GM21381 (cell line): ENCODE measurements at regions not wholly inside any gene's neighbourhood (a gene's known extent, or its start where the extent isn't known, plus 50 kb on each side); places are given as distances from the start of the nearest gene placed in this dataset.
"Not testable (repeated sequence)": the region's sequence is repeated elsewhere in the genome, so short reads cannot be mapped to it uniquely, and the experiment has no call there.

Experiments
- ATAC-seq: cut with Tn5 transposase; IDR thresholded peaks from one replicate; pipeline ENCODE4 v1.9.1; 2021; ENCODE audit warnings: mild to moderate bottlenecking, moderate library complexity; ENCODE audit not compliant: unreplicated experiment

DNA sequence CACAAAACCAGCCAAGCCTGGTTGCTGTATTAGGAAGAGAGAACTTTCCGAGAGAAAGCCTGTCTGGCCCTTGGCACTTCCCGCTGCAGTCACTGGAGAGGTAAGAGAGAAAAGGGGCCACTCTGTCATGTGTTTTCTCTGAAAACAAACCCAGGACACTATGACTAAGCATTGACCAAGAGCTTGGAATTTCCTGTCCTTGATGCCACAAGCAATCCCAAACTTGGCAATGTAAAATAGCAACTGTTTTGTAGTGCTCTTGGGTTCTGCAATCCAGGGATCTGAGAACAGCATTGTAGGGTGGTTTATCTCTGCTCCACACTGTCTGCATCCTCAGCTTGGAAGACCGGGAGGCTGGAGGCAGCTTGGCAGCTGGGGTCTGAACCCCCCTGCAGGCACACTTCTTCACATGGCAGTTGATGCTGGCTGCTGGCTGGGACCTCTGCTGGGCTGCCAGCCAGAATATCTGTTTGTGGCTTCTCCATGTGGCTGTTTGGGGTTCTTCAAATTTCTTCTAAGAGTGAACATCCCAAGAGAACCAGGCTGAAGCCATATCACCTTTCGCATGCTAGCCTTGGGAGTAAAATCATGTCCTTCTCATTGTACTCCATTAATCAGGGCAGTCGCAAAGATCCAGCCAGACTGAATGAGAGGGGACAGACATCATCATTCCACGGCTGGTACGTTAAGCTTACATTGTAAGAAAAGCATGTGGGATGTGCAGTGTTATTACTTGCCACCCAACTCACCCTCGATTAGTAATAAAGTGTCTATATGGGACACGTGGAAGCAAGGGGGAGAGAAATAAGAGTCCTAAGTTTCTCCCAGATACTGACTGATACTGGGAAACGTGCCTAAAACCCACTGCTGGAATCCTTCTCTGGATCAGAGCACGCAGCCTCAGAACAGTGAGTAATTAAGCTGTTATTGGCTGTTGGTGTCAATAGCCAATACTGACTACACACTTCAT, 537.4 kb upstream of the B3GAT1 start:
- ATAC-seq: no peak

DNA sequence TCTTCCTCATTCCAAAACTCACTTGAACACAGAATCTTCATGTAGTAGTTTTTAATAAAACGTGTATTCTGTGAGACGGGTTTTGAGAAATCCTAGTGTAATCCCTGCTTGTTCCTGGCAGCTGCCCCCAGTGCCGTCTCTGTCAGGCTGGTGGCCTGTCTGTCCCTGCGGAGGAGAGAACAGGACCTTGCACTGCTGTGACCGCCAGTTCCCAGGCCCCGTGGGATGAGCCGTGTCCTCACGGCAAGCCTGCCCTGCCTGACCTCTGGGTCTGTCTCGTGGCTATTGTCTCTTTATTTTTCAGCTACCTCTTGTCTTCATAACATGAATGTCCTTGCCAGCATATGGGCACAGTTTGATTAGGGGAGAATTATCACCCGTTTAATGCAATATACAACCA, 535.5 kb upstream of the B3GAT1 start:
- ATAC-seq: no peak

DNA sequence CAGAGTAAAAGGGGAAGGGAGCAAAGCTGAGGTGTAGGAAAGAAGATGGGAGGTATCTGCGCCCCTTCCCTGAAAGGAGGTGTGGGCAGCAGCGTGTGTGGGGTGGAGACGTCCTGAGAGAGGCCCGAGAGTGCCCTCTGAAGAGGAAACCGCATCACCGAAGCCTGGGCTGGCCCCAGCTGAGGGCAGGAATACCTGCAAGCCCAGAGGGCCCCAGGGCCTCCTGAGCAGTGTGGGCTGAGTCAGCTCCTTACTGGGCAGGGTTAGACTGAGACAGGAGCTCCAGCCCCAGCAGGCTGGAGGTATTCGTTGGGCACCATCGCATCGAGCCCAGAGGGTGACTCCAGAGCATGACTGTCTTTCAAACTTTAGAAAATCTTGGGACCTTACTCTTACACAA, 534.0 kb upstream of the B3GAT1 start:
- ATAC-seq: no peak

DNA sequence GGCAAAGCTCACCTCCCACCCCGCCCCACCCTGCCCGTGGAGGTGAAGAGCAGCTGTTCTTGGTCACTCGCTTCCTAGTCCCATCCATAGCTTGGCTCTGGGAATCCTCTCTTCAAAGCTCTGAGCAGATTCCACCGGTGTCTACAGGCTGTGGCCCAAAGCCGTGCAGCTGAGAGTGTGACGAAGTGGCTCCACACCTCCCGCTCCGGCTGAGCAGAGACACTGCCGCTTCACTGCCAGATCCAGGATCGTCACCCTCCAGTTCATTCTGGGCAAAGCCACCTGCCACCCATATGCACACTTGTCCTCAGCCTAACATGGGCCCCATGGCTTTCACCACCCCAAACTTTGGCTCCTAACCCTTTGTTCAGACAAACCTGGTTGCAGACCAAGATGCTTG, 532.9 kb upstream of the B3GAT1 start:
- ATAC-seq: no peak

DNA sequence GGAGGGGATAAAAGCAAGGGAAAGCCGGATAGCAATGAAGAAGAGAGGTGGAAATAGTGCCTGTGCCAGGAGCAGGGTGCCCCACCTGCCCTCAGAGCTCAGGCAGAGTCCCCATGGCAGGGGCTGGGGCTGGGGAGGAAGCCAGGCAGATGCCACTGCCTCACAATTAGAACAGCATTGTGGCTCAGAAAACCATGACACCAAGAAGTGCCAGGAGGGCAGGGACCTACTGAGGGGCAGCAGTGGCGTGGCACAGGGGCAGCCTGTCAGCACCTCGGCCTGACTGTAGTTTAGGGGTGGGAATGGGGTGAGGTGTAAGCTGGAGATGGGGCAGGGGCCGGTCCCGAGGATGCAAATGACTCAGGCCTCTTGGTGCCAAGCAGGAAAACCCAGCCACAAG, 532.1 kb upstream of the B3GAT1 start:
- no peak for ATAC-seq

DNA sequence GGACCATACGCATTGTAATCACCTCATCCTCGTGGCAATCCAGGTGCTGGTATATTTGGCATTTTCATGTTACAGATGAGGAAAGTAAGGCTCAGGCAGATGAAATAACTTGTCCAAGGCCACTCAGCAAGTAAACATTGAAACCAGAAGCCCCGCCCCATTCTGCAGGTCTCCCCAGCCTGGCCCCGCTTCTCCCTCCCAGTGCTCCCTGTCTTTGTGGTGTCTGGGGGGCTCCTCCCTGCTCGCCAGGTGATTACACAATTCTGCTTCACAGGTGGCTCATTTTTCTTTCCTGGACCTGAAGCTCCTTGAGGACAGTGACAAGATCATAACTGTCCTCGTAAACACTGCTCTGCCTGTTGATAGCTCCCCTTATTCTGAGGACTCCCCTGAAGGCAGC, 531.5 kb upstream of the B3GAT1 start:
- ATAC-seq: no peak

DNA sequence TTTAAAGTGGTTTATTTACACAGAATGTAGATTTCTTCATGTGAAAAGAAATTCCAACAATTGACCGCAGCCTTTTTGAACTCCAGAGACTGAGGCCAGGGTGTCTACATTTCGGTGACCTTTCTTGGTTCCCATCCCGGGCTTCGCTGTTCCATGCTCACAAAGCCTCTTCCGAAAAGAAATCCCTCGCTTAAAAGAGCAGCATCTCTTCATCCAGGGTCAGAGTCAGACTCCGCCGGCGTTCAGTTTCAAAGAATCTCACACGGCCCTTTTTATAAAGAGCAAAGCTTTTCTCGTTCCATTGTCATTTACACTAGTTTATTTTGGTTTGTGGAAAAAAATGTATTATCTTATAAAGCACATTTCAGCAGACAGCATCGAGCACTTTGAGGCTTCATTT, 530.6 kb upstream of the B3GAT1 start:
- no peak for ATAC-seq

DNA sequence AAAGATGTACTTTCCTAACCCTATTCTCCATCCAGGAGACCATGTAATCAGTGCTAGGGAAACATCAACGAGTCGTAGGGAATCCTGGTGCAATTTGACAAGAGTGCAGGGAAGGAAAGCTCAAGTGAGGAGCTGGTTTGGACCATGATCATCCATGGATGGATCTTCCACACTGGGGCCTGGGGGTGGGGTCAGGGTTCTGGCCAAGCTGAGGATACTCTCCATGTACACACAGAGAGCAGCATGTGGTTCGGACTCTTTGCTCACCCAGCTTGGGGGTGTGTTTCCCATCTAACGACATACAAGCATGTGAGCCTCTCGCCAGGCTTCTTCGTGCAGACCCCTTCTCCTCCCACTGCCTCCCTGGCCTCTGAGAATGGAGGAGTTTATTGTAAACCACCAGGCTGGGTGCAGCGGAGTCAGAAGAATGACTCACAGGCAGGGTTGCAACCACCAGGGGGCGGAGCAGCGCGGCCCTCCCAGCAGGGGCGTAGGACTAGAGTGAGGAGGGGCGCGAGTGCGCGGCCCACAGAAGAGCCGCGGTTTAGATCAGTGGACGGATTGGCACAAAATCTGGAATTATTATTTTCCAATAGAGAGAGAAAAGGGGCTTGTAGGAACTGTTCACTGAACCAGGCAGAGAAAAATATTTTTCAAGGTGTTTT, 530.0 kb upstream of the B3GAT1 start:
- not testable (repeated sequence) for ATAC-seq

DNA sequence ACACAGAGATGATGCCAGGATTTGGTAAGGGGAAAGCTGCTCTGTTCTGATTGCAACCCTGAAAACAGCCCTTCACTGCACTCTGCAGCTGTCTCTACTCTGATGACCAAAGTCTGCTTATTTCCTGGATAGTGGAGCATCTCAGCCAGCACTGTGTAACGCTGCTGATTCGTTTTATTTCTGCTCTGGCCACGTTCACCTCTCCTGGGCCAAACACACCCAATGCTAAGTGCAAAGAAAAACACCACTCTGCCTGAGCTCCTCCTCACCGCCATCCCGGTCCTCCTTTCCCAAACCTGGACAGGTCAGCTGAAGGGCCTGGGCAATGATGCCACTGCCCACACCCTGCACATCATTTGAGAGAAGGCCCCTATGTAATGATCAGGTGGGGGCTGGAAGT, 529.3 kb upstream of the B3GAT1 start:
- ATAC-seq: no peak

DNA sequence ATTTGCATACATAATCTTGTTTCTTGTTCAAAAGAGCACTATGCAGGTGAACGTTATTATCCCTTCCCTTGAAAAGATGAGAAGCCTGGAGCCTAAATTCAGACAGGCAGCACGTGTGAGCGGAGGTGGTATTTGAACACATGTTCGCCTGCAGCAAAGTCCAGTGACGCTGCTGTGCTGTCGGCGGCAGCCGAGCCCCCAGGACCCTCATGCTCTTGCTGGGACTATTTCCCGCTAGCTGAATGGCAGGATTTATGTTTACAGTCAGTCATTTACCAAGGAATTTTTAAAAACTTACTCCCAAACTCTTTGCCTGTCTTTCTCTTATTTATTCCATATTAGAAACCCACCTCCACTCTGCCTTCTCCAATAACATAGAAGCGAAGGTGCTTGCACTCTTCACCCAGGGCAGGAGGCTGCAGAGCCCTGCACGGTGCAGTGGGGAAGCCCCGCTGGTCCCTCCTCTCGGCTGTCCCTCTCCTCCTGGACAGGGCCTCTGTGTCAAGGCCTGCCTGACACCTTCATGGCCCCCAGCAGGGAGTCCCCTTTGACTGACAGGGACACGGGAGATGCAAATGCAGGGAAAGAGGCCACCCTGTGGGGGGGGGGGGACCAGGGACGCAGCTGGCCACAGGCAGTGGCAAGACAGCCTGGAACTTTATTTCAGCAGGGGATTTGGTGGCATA, 528.5 kb upstream of the B3GAT1 start:
- ATAC-seq: no peak

DNA sequence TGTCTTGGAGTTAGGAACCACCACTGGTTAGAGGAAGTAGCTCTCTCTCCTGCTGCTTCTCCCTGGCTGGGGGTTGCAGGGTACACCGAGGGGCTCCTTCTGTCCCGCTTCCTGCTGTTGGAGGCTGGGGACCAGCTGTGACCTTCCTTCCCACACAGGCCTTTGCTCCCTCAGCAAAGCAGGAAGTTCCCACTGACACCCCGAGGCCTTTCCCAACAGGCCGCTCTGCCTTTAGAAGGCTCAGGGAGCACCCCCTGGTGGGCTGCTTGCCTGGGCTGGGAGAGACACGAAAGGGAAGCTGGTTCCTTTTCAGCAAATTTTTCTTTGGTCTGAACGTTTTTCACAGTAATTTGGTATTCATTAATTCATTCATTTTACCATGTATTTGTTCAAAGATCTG, 527.9 kb upstream of the B3GAT1 start:
- ATAC-seq: no peak

DNA sequence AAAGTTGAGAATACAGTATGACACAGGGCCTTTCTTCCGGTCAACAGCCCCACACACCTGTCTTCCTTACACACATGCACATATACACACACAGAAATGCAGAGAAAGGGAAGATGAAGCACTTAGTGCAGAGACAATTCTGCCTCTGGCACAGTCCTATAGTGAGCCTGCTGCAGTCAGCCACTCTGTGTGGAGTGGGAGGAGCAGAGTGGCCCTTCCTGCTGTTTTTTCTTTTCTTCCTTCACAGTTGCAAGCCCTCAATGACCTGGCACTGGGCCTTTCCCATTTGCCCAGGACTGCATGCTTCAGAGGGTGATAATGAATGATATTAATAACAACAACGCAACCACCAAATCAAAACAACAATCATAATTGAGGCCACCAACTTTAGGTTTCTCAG, 527.0 kb upstream of the B3GAT1 start:
- no peak for ATAC-seq

DNA sequence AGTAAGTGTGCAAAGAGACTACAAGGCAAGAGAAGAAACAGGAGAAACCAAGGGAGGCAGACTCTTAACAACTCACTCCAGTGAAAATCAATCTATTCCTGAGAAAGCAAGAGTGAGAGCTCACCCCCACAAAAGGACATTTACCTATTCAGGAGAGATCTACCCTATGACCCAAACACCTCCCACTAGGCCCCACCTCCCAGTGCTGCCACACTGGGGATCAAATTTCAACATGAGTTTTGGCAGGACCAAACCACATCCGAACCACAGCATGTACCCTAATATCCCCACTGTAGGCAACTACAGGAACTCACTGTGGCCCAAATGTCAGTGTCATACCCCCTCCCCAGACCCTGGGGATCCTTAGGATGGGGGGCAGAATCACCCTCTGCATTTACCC, 526.2 kb upstream of the B3GAT1 start:
- no peak for ATAC-seq

DNA sequence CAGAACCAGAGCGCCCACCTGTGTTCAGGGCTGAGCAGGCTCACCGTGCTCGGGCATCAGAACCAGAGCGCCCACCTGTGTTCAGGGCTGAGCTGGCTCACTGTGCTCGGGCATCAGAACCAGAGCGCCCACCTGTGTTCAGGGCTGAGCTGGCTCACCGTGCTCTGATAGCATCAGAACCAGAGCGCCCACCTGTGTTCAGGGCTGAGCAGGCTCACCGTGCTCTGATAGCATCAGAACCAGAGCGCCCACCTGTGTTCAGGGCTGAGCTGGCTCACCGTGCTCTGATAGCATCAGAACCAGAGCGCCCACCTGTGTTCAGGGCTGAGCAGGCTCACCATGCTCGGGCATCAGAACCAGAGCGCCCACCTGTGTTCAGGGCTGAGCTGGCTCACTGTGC, 525.2 kb upstream of the B3GAT1 start:
- not testable (repeated sequence) for ATAC-seq

DNA sequence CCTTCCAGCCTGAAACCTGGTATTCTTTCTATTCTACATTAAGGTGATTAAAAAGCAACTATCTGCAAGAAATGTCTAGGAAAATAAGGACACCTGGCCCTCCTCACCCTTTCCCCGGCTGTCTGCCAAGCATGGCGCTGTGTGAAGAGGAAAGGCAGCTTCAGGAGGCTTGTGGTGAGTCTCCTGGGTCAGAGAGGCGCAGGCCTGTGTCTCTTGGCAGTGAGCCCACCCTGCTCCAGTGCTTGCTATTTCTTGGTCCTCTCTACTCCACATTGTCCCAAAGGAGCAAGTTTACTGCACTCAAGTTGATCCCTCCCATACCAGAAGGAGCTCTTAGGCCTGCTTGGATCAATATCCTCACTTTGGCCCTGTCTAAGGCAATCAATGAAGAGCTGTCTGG, 520.7 kb upstream of the B3GAT1 start:
- no peak for ATAC-seq

DNA sequence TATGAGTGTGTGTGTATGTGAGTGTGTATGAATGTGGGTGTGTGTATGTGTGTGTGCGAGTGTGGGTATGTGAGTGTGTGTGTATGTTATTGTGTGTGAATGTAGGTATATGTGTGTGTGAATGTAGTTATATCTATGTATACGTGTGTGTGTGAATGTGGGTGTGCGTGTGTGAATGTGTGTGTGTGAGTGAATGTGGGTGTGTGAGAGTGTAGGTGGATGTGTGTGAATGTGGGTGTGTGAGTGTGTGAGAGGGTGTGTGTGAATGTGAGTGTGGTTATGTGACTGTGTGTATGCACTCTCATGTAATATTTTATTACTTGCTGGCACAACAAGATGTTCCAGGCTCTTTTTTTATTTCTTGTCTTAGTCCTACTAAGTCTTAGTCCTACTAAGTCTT, 513.4 kb upstream of the B3GAT1 start:
- ATAC-seq: no peak

DNA sequence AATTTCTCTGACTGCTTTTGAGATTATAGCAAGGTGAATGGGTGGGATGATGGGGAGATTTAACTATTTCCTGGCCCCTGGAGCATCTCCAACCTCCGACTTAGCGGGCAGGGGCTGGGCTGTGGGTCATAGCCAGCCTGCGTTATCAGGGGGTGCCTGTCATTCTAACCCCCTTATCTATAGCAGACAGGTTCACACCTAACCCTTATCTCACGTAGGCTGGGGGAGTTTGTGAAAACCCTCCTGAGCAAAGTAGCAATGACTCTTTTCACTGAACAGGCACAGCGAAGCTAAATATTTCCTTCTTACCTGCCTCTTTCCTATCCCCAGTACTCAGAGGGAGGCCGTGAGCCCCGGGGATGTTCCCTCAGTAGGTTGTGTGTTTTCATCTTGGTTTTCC, 511.4 kb upstream of the B3GAT1 start:
- ATAC-seq: no peak

DNA sequence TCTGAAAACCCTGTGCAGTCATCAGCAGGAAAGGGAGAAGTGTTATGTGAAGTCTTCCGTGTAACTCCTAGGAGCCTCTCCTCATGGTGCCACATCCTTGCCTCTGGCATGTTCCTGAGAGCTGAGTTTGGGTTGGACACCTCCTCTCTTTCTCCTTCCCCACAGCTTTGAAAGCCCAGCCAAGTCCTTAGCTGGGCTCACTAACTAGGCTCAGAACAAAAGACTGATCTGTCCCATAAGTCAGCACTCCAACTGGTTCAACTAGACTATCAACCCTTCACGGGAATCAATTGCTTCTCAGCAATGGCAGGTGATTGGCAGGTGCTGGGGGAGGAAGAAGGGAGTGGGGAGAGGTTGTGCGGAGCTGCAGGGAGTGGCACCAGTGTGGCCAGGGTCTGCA, 509.9 kb upstream of the B3GAT1 start:
- ATAC-seq: no peak

DNA sequence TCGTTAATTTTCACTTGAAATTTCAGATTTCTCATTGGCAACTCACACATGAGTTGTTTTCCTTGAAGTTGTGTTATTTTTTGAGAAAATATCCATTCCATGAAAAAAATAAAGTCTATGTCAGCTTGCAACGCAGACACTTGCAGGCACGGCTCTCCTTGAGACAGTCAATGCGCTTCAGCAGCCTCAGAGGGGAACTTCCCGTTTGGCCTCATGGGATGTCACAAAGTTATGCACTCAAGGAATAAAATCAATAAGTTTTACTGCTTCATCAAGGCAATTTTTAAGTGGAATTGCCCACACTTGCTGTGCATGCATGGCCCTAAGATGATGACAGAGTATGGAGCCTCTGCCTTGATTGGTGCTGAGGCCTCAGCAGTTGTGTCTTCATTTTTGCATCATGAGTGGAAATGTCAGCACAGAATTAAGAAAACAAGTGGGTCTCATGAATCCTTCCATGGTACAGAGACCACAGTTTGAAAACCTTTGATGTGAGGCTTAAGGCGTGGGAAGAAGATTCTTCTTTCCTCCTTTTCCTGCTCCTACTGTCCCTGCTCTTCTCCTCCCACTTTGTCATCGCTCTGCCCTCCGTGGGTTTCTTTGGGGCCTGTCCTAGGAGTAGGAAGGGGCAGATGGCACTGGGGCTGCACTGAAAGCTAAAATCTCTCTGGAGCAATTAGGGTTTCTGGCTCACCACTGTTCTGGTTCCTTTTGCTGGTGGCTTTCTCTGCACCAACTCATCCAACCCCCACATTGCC, 509.0 kb upstream of the B3GAT1 start:
- no peak for ATAC-seq

DNA sequence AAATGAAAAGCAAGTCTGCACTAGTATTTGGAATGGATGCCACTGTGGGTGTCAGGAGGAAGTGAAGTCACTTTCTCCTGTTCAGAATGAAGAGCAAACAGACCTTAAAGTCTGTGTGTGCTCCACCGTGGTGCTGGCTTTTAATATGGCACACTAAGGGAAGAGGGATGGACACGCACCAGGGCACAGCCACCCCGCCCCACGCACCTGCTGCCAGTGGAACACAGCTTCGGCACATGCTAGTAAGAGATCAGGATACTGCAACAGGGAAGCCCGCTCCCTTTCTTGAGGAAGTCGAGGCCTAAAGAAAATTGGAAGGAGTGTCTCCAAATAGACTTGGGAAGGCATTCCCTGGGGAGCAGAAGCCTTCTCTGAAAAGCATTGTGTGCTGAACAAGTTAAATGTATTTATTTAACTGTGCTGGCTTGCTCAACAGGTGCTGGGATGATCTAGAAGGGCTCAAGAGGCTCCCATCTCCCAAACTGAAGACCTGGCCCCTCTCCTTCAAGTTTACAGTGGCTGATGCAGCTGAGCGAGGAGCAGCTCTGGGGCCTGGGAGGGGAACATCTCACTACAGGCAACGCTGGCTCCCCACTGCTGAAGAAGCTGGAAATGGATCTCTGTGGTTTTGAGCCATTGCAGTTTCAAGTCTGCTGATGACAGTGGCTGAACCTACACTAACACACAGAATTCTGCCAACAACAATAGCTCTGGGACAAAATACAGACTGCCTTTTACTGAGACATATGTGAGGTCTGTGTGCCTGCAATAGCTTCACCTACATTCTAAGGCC, 504.6 kb upstream of the B3GAT1 start:
- no peak for ATAC-seq
